PC-9 (cell line): ENCODE measurements at regions not wholly inside any gene's neighbourhood (a gene's known extent, or its start where the extent isn't known, plus 50 kb on each side); places are given as distances from the start of the nearest gene placed in this dataset.

Experiments used
- BruUV-seq: library from RNA; stranded (reverse); fragments of 400-500 nt; replicated peaks from 2 replicates; lab custom pipeline; 2021; lab: Mats Ljungman, UMichigan
- CTCF ChIA-PET: fragments of 300-600 bp; sonication (Branson Sonifier 250); formaldehyde crosslinking; loops from one replicate; lab custom pipeline; 2022; ENCODE audit warnings: antibody characterized with exemption; lab: Charles Lee
- POLR2A ChIA-PET: fragments of 300-600 bp; sonication (Branson Sonifier 250); formaldehyde crosslinking; loops from one replicate; lab custom pipeline; 2022; ENCODE audit warnings: antibody characterized with exemption; ENCODE audit not compliant: unreplicated experiment; lab: Charles Lee
- DNase-seq, 2 experiments: peaks; one replicate each; pipeline versions ENCODE4 v3.0.0 to v3.0.0-alpha.2; 2015 to 2022; ENCODE audit warnings: mixed read lengths in 1 of 2
- H2AFZ ChIP-seq: fragments of 200-600 bp; sonication (generic); 2 replicates; pipeline ENCODE4 v1.8.1; 2017; ENCODE audit warnings: antibody characterized with exemption
- H3F3A ChIP-seq: fragments of 200-600 bp; sonication (generic); 2 replicates; pipeline ENCODE4 v1.8.1; 2017; ENCODE audit warnings: antibody characterized with exemption, mild to moderate bottlenecking, low read depth; ENCODE audit not compliant: insufficient read depth
- H3K27ac ChIP-seq: fragments of 200-600 bp; sonication (generic); 2 replicates; pipeline ENCODE4 v1.6.1; 2016; ENCODE audit warnings: mixed run types
- H3K27me3 ChIP-seq: fragments of 200-600 bp; sonication (generic); 2 replicates; pipeline ENCODE4 v1.6.1; 2016; ENCODE audit warnings: low read depth, mixed run types; ENCODE audit not compliant: insufficient read depth
- H3K36me3 ChIP-seq: fragments of 200-600 bp; sonication (generic); 2 replicates; pipeline ENCODE4 v1.6.1; 2016; ENCODE audit warnings: low read depth, mixed run types
- H3K4me1 ChIP-seq: fragments of 200-600 bp; sonication (generic); replicated peaks from 2 replicates; pipeline ENCODE4 v1.6.1; 2016; ENCODE audit warnings: mixed run types; ENCODE audit not compliant: insufficient read depth
- H3K4me2 ChIP-seq: fragments of 200-600 bp; sonication (generic); 2 replicates; pipeline ENCODE4 v1.6.1; 2017; ENCODE audit warnings: mixed run types
- H3K4me3 ChIP-seq: fragments of 200-600 bp; sonication (generic); 2 replicates; pipeline ENCODE4 v1.6.1; 2016; ENCODE audit warnings: mixed run types
- H3K79me2 ChIP-seq: fragments of 200-600 bp; sonication (generic); 2 replicates; pipeline ENCODE4 v1.6.1; 2017; ENCODE audit warnings: low read depth, mixed run types
- H3K9me2 ChIP-seq: fragments of 200-600 bp; sonication (generic); 2 replicates; pipeline ENCODE4 v1.8.1; 2017; ENCODE audit warnings: mild to moderate bottlenecking; ENCODE audit not compliant: insufficient read depth
- H3K9me3 ChIP-seq: fragments of 200-600 bp; sonication (generic); 2 replicates; pipeline ENCODE4 v1.8.1; 2016; ENCODE audit warnings: low read depth; ENCODE audit not compliant: insufficient read depth
- H4K20me1 ChIP-seq: fragments of 200-600 bp; sonication (generic); 2 replicates; pipeline ENCODE4 v1.8.1; 2017; ENCODE audit not compliant: insufficient read depth
- CTCF ChIP-seq: fragments of 200-600 bp; sonication (generic); conservative IDR thresholded peaks from 2 replicates; pipeline ENCODE4 v1.6.1; 2017; ENCODE audit warnings: mixed run types, antibody characterized with exemption, mild to moderate bottlenecking, moderate library complexity
- EZH2 ChIP-seq: fragments of 200-600 bp; sonication (generic); IDR thresholded peaks from 2 replicates; pipeline ENCODE4 v1.8.0; 2017; ENCODE audit warnings: antibody characterized with exemption, low read depth
- intact Hi-C: fragments of 100-400 bp; cut with micrococcal nuclease; formaldehyde crosslinking; loops from one replicate; pipeline ENCODE4 v1.10.0; 2022; ENCODE audit not compliant: unreplicated experiment

- BruUV-seq, result no TSS peak
These were observed 113.4 kb upstream of the SLC25A33 start for GRCh38 chr1:9425859-9426258.

GRCh38 chr1:9426291-9426711 is 113.0 kb upstream of the SLC25A33 start:
- H3K27ac ChIP-seq, result no peak overlapping the region
- no peak overlapping the region for H3K4me2 ChIP-seq
- no peaks in the 10 kb centered on the region for H3F3A ChIP-seq
- no peaks in the 10 kb centered on the region for H3K9me2 ChIP-seq
- ChIA-PET POLR2A (no interaction called here), CTCF (no interaction called here)
- H2AFZ ChIP-seq, result no peak overlapping the region
- no TSS peak for BruUV-seq
- no peaks in the 10 kb centered on the region for H3K79me2 ChIP-seq
- no peaks in the 10 kb centered on the region for H3K36me3 ChIP-seq
- intact Hi-C loops, result no loop called here
- no peak for TF ChIP-seq EZH2
- no peak for TF ChIP-seq CTCF
- no peaks in the 10 kb centered on the region for H3K9me3 ChIP-seq
- H4K20me1 ChIP-seq, result no peaks in the 10 kb centered on the region
- no peak overlapping the region for H3K4me3 ChIP-seq
- peaks cover 6% of the 10 kb centered on the region for H3K4me1 ChIP-seq
- H3K27me3 ChIP-seq, result no peaks in the 10 kb centered on the region
- DNase-seq, result no peak

More at GRCh38 chr1:9425859-9426258, 113.4 kb upstream of the SLC25A33 start:
- intact Hi-C loops, result no loop called here
- no peaks in the 10 kb centered on the region for H3K9me3 ChIP-seq
- TF ChIP-seq CTCF, result no peak
- no peak for TF ChIP-seq EZH2
- H3K9me2 ChIP-seq, result no peaks in the 10 kb centered on the region
- ChIA-PET CTCF (no interaction called here), POLR2A (no interaction called here)
- H3K36me3 ChIP-seq, result no peaks in the 10 kb centered on the region
- H3F3A ChIP-seq, result no peaks in the 10 kb centered on the region
- H3K27me3 ChIP-seq, result no peaks in the 10 kb centered on the region
- no peaks in the 10 kb centered on the region for H3K79me2 ChIP-seq
- no peak for DNase-seq
- H2AFZ ChIP-seq, result no peak overlapping the region
- H3K4me2 ChIP-seq, result no peak overlapping the region
- H3K4me1 ChIP-seq, result peaks cover 6% of the 10 kb centered on the region
- H3K4me3 ChIP-seq, result no peak overlapping the region
- H4K20me1 ChIP-seq, result no peaks in the 10 kb centered on the region
- H3K27ac ChIP-seq, result no peak overlapping the region

DNA sequence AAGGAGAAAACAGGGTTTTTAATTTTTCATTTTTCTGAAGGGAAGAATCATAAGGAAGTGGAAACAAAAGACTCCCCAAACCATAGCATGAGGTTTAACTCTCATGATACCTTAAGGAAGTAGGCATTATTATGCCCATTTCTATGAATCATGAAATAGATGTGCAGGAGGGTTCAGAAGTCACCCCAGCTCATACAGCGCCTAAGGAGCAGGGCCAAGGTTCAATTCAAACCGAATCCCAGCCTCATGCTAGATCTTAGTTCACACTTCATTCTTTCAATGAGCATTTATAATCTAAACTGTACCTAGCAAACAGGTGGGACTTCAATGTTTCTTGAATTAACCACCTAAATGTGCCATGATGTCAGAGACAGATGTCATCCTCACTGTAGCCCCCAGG is 111.9 kb upstream of the SLC25A33 start:
- no peaks in the 10 kb centered on the region for H3K27me3 ChIP-seq
- H4K20me1 ChIP-seq, result no peaks in the 10 kb centered on the region
- H3K27ac ChIP-seq, result no peak overlapping the region
- no peak for DNase-seq
- no peaks in the 10 kb centered on the region for H3K36me3 ChIP-seq
- no peaks in the 10 kb centered on the region for H3F3A ChIP-seq
- no peak overlapping the region for H2AFZ ChIP-seq
- H3K9me3 ChIP-seq, result no peaks in the 10 kb centered on the region
- no peak overlapping the region for H3K4me2 ChIP-seq
- BruUV-seq, result no TSS peak
- ChIA-PET CTCF (interaction anchor here (0.6 kb wide), 1 partner anchor 53 kb away, joined by 3 read pairs; no protein-coding TSS in a partner anchor), POLR2A (no interaction called here)
- H3K4me1 ChIP-seq, result peaks cover 6% of the 10 kb centered on the region
- no peaks in the 10 kb centered on the region for H3K79me2 ChIP-seq
- H3K9me2 ChIP-seq, result no peaks in the 10 kb centered on the region
- TF ChIP-seq CTCF, result no peak
- TF ChIP-seq EZH2, result no peak
- no peak overlapping the region for H3K4me3 ChIP-seq
- intact Hi-C loops, result no loop called here
